HFF-Myc (cell line): ENCODE measurements at regions not wholly inside any gene's neighbourhood (a gene's known extent, or its start where the extent isn't known, plus 50 kb on each side); places are given as distances from the start of the nearest gene placed in this dataset.
"Not testable (repeated sequence)": the region's sequence is repeated elsewhere in the genome, so short reads cannot be mapped to it uniquely, and the experiment has no call there.

Experiments
- DNase-seq: peaks from one replicate; pipeline ENCODE4 v3.0.0-alpha.2; 2011; ENCODE audit warnings: low read depth; ENCODE audit errors: extremely low read depth
- H3K4me3 ChIP-seq: replicated peaks from 2 replicates; pipeline ENCODE4 v1.5.1; 2011; ENCODE audit warnings: low read depth, mild to moderate bottlenecking, control low read depth, low read length
- CTCF ChIP-seq: IDR thresholded peaks from 2 replicates; pipeline ENCODE4 v1.5.1; 2012; ENCODE audit warnings: mild to moderate bottlenecking, low read depth, low read length, control low read depth; ENCODE audit errors: missing control alignments

- TF ChIP-seq CTCF, result no peak
- no peak for DNase-seq
- no peak overlapping the region for H3K4me3 ChIP-seq
These were observed 926.6 kb downstream of the STIM2 start for GRCh38 chr4:27787195-27787594.

GRCh38 chr4:27789773-27790172 lies 929.1 kb downstream of the STIM2 start:
- TF ChIP-seq CTCF, result no peak
- H3K4me3 ChIP-seq, result no peak overlapping the region
- DNase-seq, result no peak

GRCh38 chr4:27790911-27791310 lies 930.3 kb downstream of the STIM2 start:
- no peak overlapping the region for H3K4me3 ChIP-seq
- no peak for TF ChIP-seq CTCF
- DNase-seq, result no peak

GRCh38 chr4:27791640-27792039 lies 931.0 kb downstream of the STIM2 start:
- TF ChIP-seq CTCF, result no peak
- no peak for DNase-seq

GRCh38 chr4:27807207-27807606 lies 946.6 kb downstream of the STIM2 start:
- H3K4me3 ChIP-seq, result no peak overlapping the region
- no peak for DNase-seq
- TF ChIP-seq CTCF, result no peak

More at GRCh38 chr4:27791640-27792039, 931.0 kb downstream of the STIM2 start:
- H3K4me3 ChIP-seq, result no peak overlapping the region

- DNase-seq, result no peak
- H3K4me3 ChIP-seq, result no peak overlapping the region
- TF ChIP-seq CTCF, result no peak
These were observed 951.3 kb downstream of the STIM2 start for GRCh38 chr4:27811948-27812347.

GRCh38 chr4:27813226-27813625 lies 952.6 kb downstream of the STIM2 start:
- H3K4me3 ChIP-seq, DNase-seq: not testable (repeated sequence)

GRCh38 chr4:27813699-27814425 lies 953.2 kb downstream of the STIM2 start:
- not testable (repeated sequence) for DNase-seq, H3K4me3 ChIP-seq
